ENCODE measurements at regions not wholly inside any gene's neighbourhood (a gene's known extent, or its start where the extent isn't known, plus 50 kb on each side); places are given as distances from the start of the nearest gene placed in this dataset.

- Mint-ChIP-seq H3K27me3 (ENCODE audit: insufficient read depth, unreplicated experiment) (no peaks in the 10 kb centered on the region), H3K27ac (ENCODE audit: unreplicated experiment) (no peak overlapping the region), H3K4me1 (ENCODE audit: low read depth, unreplicated experiment) (no peaks in the 10 kb centered on the region), H3K36me3 (ENCODE audit: insufficient read depth, unreplicated experiment) (no peaks in the 10 kb centered on the region), H3K4me3 (ENCODE audit: unreplicated experiment) (no peak overlapping the region), H3K9me3 (ENCODE audit: unreplicated experiment) (peaks cover 10% of the 10 kb centered on the region)
- DNase-seq, result no peak
- ChIA-PET POLR2A (no interaction called here), CTCF (no interaction called here)
- Histone ChIP-seq H3K4me3 (ENCODE audit: low read depth, low read length) (no peak overlapping the region), H3K36me3 (ENCODE audit: control insufficient read depth, insufficient read depth, low read length) (no peaks in the 10 kb centered on the region), H3K27me3 (replicated peaks; ENCODE audit: control insufficient read depth, insufficient read depth, low read length) (no peaks in the 10 kb centered on the region), H3K4me1 (no peaks in the 10 kb centered on the region), H3K9me3 (no peaks in the 10 kb centered on the region)
- TF ChIP-seq, protein P1, sequence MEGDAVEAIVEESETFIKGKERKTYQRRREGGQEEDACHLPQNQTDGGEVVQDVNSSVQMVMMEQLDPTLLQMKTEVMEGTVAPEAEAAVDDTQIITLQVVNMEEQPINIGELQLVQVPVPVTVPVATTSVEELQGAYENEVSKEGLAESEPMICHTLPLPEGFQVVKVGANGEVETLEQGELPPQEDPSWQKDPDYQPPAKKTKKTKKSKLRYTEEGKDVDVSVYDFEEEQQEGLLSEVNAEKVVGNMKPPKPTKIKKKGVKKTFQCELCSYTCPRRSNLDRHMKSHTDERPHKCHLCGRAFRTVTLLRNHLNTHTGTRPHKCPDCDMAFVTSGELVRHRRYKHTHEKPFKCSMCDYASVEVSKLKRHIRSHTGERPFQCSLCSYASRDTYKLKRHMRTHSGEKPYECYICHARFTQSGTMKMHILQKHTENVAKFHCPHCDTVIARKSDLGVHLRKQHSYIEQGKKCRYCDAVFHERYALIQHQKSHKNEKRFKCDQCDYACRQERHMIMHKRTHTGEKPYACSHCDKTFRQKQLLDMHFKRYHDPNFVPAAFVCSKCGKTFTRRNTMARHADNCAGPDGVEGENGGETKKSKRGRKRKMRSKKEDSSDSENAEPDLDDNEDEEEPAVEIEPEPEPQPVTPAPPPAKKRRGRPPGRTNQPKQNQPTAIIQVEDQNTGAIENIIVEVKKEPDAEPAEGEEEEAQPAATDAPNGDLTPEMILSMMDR (IDR thresholded peaks at IDR 0.05; ENCODE audit: insufficient read depth in 1 of 2, low read depth in 1 of 2, low read length in 1 of 2, severe bottlenecking in 1 of 2, unreplicated experiment in 1 of 2), result no peak
- intact Hi-C loops (cut with micrococcal nuclease; ENCODE audit: unreplicated experiment), result no loop called here
- BruUV-seq (replicated peaks), result no TSS peak
Measured at GRCh38 chr7:52026140-52026539, 709.5 kb upstream of the COBL start.

DNA sequence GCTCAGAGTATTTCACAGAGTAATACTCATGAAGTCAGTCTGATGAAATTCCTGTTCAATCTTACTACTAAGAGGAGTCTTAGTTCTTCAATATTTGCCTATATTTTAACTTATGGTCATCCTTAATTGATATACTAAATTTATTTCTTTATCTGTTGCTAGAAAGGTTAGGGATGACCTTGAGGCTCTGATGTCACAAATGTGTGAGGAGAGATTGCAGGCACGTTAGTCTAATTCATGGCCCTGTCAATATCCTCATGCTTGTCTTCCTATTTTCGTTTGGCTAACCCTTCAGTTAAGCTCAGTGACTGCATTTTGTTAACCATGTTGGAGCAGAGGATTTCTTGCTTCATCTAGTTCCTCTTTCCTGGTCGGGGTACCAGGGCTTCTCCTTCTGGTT is 704.7 kb upstream of the COBL start:
- Histone ChIP-seq H3K4me3 (ENCODE audit: low read depth, low read length) (no peak overlapping the region), H3K27me3 (replicated peaks; ENCODE audit: control insufficient read depth, insufficient read depth, low read length) (no peaks in the 10 kb centered on the region), H3K4me1 (peaks cover 18% of the 10 kb centered on the region), H3K36me3 (ENCODE audit: control insufficient read depth, insufficient read depth, low read length) (no peaks in the 10 kb centered on the region), H3K9me3 (peaks cover 3% of the 10 kb centered on the region; the same call in 1 of the 2 replicates)
- H3K27ac Mint-ChIP-seq (ENCODE audit: unreplicated experiment), result no peak overlapping the region
- intact Hi-C loops (cut with micrococcal nuclease; ENCODE audit: unreplicated experiment), result no loop called here
- no peaks in the 10 kb centered on the region for H3K36me3 Mint-ChIP-seq (ENCODE audit: insufficient read depth, unreplicated experiment)
- no peaks in the 10 kb centered on the region for H3K27me3 Mint-ChIP-seq (ENCODE audit: insufficient read depth, unreplicated experiment)
- ChIA-PET POLR2A (no interaction called here), CTCF (no interaction called here)
- H3K9me3 Mint-ChIP-seq (ENCODE audit: unreplicated experiment), result peaks cover 23% of the 10 kb centered on the region
- H3K4me3 Mint-ChIP-seq (ENCODE audit: unreplicated experiment), result no peak overlapping the region
- BruUV-seq (replicated peaks), result no TSS peak
- peaks cover 7% of the 10 kb centered on the region for H3K4me1 Mint-ChIP-seq (ENCODE audit: low read depth, unreplicated experiment)
- TF ChIP-seq, protein P1 (IDR thresholded peaks at IDR 0.05; ENCODE audit: insufficient read depth in 1 of 2, low read depth in 1 of 2, low read length in 1 of 2, severe bottlenecking in 1 of 2, unreplicated experiment in 1 of 2), result no peak
- no peak for DNase-seq

- intact Hi-C loops (cut with micrococcal nuclease; ENCODE audit: unreplicated experiment), result loop anchor here (1.0 kb wide), 2 partner anchors 20 to 129 kb away; no protein-coding TSS in a partner anchor
- Histone ChIP-seq H3K4me3 (ENCODE audit: low read depth, low read length) (no peak overlapping the region), H3K4me1 (peaks cover 18% of the 10 kb centered on the region), H3K27me3 (replicated peaks; ENCODE audit: control insufficient read depth, insufficient read depth, low read length) (no peaks in the 10 kb centered on the region), H3K9me3 (peaks cover 3% of the 10 kb centered on the region; the same call in 1 of the 2 replicates), H3K36me3 (ENCODE audit: control insufficient read depth, insufficient read depth, low read length) (no peaks in the 10 kb centered on the region)
- H3K9me3 Mint-ChIP-seq (ENCODE audit: unreplicated experiment), result peaks cover 31% of the 10 kb centered on the region
- H3K4me3 Mint-ChIP-seq (ENCODE audit: unreplicated experiment), result no peak overlapping the region
- H3K4me1 Mint-ChIP-seq (ENCODE audit: low read depth, unreplicated experiment), result peaks cover 7% of the 10 kb centered on the region
- POLR2A ChIA-PET, result no interaction called here
- CTCF ChIA-PET, result interaction anchor here (1.4 kb wide), 1 partner anchor 246 kb away, joined by 3 read pairs; no protein-coding TSS in a partner anchor
- BruUV-seq (replicated peaks), result no TSS peak
- DNase-seq, result no peak
- TF ChIP-seq, protein P1 (IDR thresholded peaks at IDR 0.05; ENCODE audit: insufficient read depth in 1 of 2, low read depth in 1 of 2, low read length in 1 of 2, severe bottlenecking in 1 of 2, unreplicated experiment in 1 of 2), result no peak
- no peaks in the 10 kb centered on the region for H3K36me3 Mint-ChIP-seq (ENCODE audit: insufficient read depth, unreplicated experiment)
- H3K27ac Mint-ChIP-seq (ENCODE audit: unreplicated experiment), result peak overlapping the region; percentile 39
- H3K27me3 Mint-ChIP-seq (ENCODE audit: insufficient read depth, unreplicated experiment), result no peaks in the 10 kb centered on the region
Measured at GRCh38 chr7:52018680-52019054, 702.1 kb upstream of the COBL start.

All from Caco-2 (cell line).